ENCODE measurements at regions not wholly inside any gene's neighbourhood (a gene's known extent, or its start where the extent isn't known, plus 50 kb on each side); places are given as distances from the start of the nearest gene placed in this dataset.
"Not testable (repeated sequence)": the region's sequence is repeated elsewhere in the genome, so short reads cannot be mapped to it uniquely, and the experiment has no call there.

- TF ChIP-seq CTCF (IDR thresholded peaks at IDR 0.05; ENCODE audit: low read depth, low read length) = no peak
- H3K4me3 ChIP-seq (replicated peaks in 1 of 2; ENCODE audit: low read depth in 2 of 2, low read length in 2 of 2) = no peak overlapping the region
Observed at GRCh38 chr16:66176731-66177130, 189.8 kb upstream of the CDH5 start.

GRCh38 chr16:66176111-66176510 is 190.4 kb upstream of the CDH5 start:
- no peak for TF ChIP-seq CTCF (IDR thresholded peaks at IDR 0.05; ENCODE audit: low read depth, low read length)

More at GRCh38 chr16:66176731-66177130, 189.8 kb upstream of the CDH5 start:
- DNase-seq (ENCODE audit: low read depth in 2 of 2) = no peak

GRCh38 chr16:66175636-66176035 is 190.9 kb upstream of the CDH5 start:
- no peak for DNase-seq (ENCODE audit: low read depth in 2 of 2)
- no peak for TF ChIP-seq CTCF (IDR thresholded peaks at IDR 0.05; ENCODE audit: low read depth, low read length)
- no peak overlapping the region for H3K4me3 ChIP-seq (replicated peaks in 1 of 2; ENCODE audit: low read depth in 2 of 2, low read length in 2 of 2)

More at GRCh38 chr16:66176111-66176510, 190.4 kb upstream of the CDH5 start:
- no peak overlapping the region for H3K4me3 ChIP-seq (replicated peaks in 1 of 2; ENCODE audit: low read depth in 2 of 2, low read length in 2 of 2)
- DNase-seq (ENCODE audit: low read depth in 2 of 2) = no peak

- no peak overlapping the region for H3K4me3 ChIP-seq (replicated peaks in 1 of 2; ENCODE audit: low read depth in 2 of 2, low read length in 2 of 2)
- no peak for DNase-seq (ENCODE audit: low read depth in 2 of 2)
- no peak for TF ChIP-seq CTCF (IDR thresholded peaks at IDR 0.05; ENCODE audit: low read depth, low read length)
Observed at GRCh38 chr16:66175058-66175457, 191.4 kb upstream of the CDH5 start.

GRCh38 chr16:66173796-66174195 is 192.7 kb upstream of the CDH5 start:
- DNase-seq (ENCODE audit: low read depth in 2 of 2); H3K4me3 ChIP-seq (replicated peaks in 1 of 2; ENCODE audit: low read depth in 2 of 2, low read length in 2 of 2): not testable (repeated sequence)

- H3K4me3 ChIP-seq (replicated peaks in 1 of 2; ENCODE audit: low read depth in 2 of 2, low read length in 2 of 2); DNase-seq (ENCODE audit: low read depth in 2 of 2): not testable (repeated sequence)
Observed at GRCh38 chr16:66173181-66173580, 193.3 kb upstream of the CDH5 start.

- no peak overlapping the region for H3K4me3 ChIP-seq (replicated peaks in 1 of 2; ENCODE audit: low read depth in 2 of 2, low read length in 2 of 2)
- no peak for TF ChIP-seq CTCF (IDR thresholded peaks at IDR 0.05; ENCODE audit: low read depth, low read length)
- DNase-seq (ENCODE audit: low read depth in 2 of 2) = no peak
Observed at GRCh38 chr16:66172463-66172862, 194.0 kb upstream of the CDH5 start.

- no peak for DNase-seq (ENCODE audit: low read depth in 2 of 2)
- no peak for TF ChIP-seq CTCF (IDR thresholded peaks at IDR 0.05; ENCODE audit: low read depth, low read length)
- H3K4me3 ChIP-seq (replicated peaks in 1 of 2; ENCODE audit: low read depth in 2 of 2, low read length in 2 of 2) = no peak overlapping the region
Observed at GRCh38 chr16:66171578-66171977, 194.9 kb upstream of the CDH5 start.

All from cardiac fibroblast (primary cell).